ENCODE measurements at regions not wholly inside any gene's neighbourhood (a gene's known extent, or its start where the extent isn't known, plus 50 kb on each side); places are given as distances from the start of the nearest gene placed in this dataset.

DNA sequence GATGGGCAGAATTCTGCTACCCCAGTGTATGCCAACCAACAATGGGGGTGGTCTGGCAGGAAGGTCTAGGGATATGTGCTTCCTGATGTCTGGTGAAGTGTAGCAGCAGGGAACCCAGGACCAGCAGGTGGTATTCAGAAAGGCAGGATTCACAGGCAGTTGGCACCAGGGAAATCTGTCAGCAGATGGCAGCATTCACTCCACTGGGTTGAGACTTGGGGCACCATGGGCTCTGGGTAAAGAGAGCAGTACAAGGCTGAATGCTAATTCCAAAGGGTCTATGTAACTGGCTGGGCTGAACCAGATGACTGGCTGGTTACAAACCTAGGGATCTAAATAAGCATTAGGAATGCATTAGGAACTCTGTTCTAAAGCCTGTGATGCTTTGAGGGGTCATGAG, 466.9 kb upstream of the STXBP6 start:
- H3K27ac ChIP-seq (ENCODE audit: extremely low read depth, low read depth, low read length) = no peak overlapping the region
- ChIA-PET POLR2A (no interaction called here), CTCF (ENCODE audit: low intra/inter-chr PET ratio) (no interaction called here)
- no peak overlapping the region for H3K4me3 ChIP-seq
- BruUV-seq (replicated peaks) = no TSS peak
- H3K36me3 ChIP-seq (ENCODE audit: control insufficient read depth, insufficient read depth, low read length) = no peaks in the 10 kb centered on the region
- H3K9ac ChIP-seq (ENCODE audit: insufficient read depth in 1 of 2, low read depth in 2 of 2, low read length in 2 of 2) = no peak overlapping the region
- H2AFZ ChIP-seq (ENCODE audit: low read depth, low read length) = no peak overlapping the region
- no peak for DNase-seq (ENCODE audit: extremely low read depth in 1 of 4, low spot score in 3 of 4)
- no peaks in the 10 kb centered on the region for H3K9me3 ChIP-seq (replicated peaks; ENCODE audit: control insufficient read depth, insufficient read depth, low read depth, low read length)
- intact Hi-C loops (cut with micrococcal nuclease) = no loop called here
- H3K4me1 ChIP-seq (replicated peaks in 1 of 2; ENCODE audit: control insufficient read depth in 2 of 2, insufficient read depth in 2 of 2, low read length in 2 of 2) = no peaks in the 10 kb centered on the region
- no peaks in the 10 kb centered on the region for H3K79me2 ChIP-seq (ENCODE audit: control insufficient read depth, insufficient read depth, low read length)
- FAIRE-seq = no peak
- H4K20me1 ChIP-seq (replicated peaks; ENCODE audit: control insufficient read depth, insufficient read depth, low read length) = no peaks in the 10 kb centered on the region
- TF ChIP-seq RBM22 (IDR thresholded peaks at IDR 0.05; ENCODE audit: low read depth, low read length, poor library complexity, severe bottlenecking) (no peak), SRSF1 (IDR thresholded peaks at IDR 0.05; ENCODE audit: low read depth, low read length) (no peak), HDAC6 (IDR thresholded peaks at IDR 0.05; ENCODE audit: low read depth, low read length) (no peak), DLX4 (CRISPR knock-in tag; IDR thresholded peaks at IDR 0.05) (no peak), ZNF282 (CRISPR knock-in tag; IDR thresholded peaks at IDR 0.05) (no peak), PML (IDR thresholded peaks at IDR 0.05; ENCODE audit: low read length) (no peak), KLF1 (tag; IDR thresholded peaks at IDR 0.05) (no peak), CHCHD3 (CRISPR knock-in tag; IDR thresholded peaks at IDR 0.05) (no peak), MEIS2 (IDR thresholded peaks at IDR 0.05; ENCODE audit: partially characterized antibody) (no peak), ZBTB26 (CRISPR knock-in tag; IDR thresholded peaks at IDR 0.05) (no peak), FOXJ2 (tag; IDR thresholded peaks at IDR 0.05) (no peak), HLTF (IDR thresholded peaks at IDR 0.05) (no peak), BHLHE40 (IDR thresholded peaks at IDR 0.05; ENCODE audit: low read length) (no peak), ZKSCAN8 (CRISPR knock-in tag; IDR thresholded peaks at IDR 0.05) (no peak), ETV5 (CRISPR knock-in tag; IDR thresholded peaks at IDR 0.05; ENCODE audit: low read depth) (no peak)
- TF ChIP-seq, protein P1, sequence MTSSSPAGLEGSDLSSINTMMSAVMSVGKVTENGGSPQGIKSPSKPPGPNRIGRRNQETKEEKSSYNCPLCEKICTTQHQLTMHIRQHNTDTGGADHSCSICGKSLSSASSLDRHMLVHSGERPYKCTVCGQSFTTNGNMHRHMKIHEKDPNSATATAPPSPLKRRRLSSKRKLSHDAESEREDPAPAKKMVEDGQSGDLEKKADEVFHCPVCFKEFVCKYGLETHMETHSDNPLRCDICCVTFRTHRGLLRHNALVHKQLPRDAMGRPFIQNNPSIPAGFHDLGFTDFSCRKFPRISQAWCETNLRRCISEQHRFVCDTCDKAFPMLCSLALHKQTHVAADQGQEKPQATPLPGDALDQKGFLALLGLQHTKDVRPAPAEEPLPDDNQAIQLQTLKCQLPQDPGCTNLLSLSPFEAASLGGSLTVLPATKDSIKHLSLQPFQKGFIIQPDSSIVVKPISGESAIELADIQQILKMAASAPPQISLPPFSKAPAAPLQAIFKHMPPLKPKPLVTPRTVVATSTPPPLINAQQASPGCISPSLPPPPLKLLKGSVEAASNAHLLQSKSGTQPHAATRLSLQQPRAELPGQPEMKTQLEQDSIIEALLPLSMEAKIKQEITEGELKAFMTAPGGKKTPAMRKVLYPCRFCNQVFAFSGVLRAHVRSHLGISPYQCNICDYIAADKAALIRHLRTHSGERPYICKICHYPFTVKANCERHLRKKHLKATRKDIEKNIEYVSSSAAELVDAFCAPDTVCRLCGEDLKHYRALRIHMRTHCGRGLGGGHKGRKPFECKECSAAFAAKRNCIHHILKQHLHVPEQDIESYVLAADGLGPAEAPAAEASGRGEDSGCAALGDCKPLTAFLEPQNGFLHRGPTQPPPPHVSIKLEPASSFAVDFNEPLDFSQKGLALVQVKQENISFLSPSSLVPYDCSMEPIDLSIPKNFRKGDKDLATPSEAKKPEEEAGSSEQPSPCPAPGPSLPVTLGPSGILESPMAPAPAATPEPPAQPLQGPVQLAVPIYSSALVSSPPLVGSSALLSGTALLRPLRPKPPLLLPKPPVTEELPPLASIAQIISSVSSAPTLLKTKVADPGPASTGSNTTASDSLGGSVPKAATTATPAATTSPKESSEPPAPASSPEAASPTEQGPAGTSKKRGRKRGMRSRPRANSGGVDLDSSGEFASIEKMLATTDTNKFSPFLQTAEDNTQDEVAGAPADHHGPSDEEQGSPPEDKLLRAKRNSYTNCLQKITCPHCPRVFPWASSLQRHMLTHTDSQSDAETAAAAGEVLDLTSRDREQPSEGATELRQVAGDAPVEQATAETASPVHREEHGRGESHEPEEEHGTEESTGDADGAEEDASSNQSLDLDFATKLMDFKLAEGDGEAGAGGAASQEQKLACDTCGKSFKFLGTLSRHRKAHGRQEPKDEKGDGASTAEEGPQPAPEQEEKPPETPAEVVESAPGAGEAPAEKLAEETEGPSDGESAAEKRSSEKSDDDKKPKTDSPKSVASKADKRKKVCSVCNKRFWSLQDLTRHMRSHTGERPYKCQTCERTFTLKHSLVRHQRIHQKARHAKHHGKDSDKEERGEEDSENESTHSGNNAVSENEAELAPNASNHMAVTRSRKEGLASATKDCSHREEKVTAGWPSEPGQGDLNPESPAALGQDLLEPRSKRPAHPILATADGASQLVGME (CRISPR knock-in tag; IDR thresholded peaks at IDR 0.05) = no peak
- TF ChIP-seq, protein P2, sequence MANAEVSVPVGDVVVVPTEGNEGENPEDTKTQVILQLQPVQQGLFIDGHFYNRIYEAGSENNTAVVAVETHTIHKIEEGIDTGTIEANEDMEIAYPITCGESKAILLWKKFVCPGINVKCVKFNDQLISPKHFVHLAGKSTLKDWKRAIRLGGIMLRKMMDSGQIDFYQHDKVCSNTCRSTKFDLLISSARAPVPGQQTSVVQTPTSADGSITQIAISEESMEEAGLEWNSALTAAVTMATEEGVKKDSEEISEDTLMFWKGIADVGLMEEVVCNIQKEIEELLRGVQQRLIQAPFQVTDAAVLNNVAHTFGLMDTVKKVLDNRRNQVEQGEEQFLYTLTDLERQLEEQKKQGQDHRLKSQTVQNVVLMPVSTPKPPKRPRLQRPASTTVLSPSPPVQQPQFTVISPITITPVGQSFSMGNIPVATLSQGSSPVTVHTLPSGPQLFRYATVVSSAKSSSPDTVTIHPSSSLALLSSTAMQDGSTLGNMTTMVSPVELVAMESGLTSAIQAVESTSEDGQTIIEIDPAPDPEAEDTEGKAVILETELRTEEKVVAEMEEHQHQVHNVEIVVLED (CRISPR knock-in tag; IDR thresholded peaks at IDR 0.05) = no peak
- ATAC-seq = no peak
- H3K27me3 ChIP-seq (ENCODE audit: control insufficient read depth in 2 of 2, insufficient read depth in 2 of 2, low read length in 2 of 2) = no peaks in the 10 kb centered on the region
- H3K4me2 ChIP-seq (ENCODE audit: insufficient read depth, low read length) = no peak overlapping the region
- H3K9me1 ChIP-seq (ENCODE audit: control insufficient read depth, insufficient read depth, low read length) = no peaks in the 10 kb centered on the region
- in situ Hi-C loops (cut with MboI) = no loop called here

All from K562 (cell line).